ENCODE measurements at regions not wholly inside any gene's neighbourhood (a gene's known extent, or its start where the extent isn't known, plus 50 kb on each side); places are given as distances from the start of the nearest gene placed in this dataset.

DNA sequence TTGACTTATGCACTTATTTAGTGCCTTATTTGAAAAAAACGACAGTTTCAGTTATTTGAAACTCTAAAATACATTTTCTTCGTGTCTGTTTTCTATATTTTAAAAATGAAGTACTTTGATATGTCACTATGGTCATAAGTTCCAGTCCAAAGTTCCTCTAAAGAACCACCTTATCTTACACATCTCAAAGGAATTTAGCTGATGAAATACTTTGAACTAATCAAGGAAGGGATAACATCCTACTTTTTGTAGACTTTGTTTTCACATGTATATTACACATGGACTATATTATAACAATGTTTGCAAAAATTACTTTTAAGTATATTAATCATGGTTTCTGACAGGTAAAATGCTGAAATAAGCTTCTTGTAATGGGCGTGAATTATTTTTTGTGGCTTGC lies 265.8 kb upstream of the ZNF717 start (continued):
- TF ChIP-seq TBL1XR1 (IDR thresholded peaks at IDR 0.05; ENCODE audit: low read depth, low read length) = no peak

DNA sequence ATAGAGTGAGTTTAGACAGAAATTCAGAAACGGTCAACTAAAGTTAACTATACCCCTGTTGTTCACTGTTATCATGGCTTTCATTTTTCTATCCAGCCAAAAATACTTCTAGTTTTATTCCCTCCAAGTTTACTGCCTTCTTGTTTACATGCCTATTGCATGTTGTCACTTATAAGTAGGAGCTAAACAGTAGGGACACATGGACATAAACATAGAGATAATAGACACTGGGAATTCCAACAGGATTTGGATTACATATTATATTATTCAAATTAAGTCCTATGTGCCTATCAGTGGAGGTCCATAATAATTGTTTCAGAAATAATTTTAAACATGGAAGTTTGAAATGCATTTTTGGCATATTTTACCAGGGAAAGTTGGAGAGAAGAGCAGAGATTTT lies 269.1 kb upstream of the ZNF717 start:
- Histone ChIP-seq H3K9ac (ENCODE audit: control insufficient read depth, insufficient read depth, low read length) (no peak overlapping the region), H3K27ac (ENCODE audit: control insufficient read depth, insufficient read depth) (no peak overlapping the region), H3K4me3 (no peak overlapping the region), H3K27me3 (replicated peaks in 1 of 2; ENCODE audit: control insufficient read depth in 2 of 2, insufficient read depth in 2 of 2, low read length in 1 of 2) (no peaks in the 10 kb centered on the region), H2AFZ (ENCODE audit: control insufficient read depth, low read depth, low read length) (no peak overlapping the region), H4K20me1 (ENCODE audit: control insufficient read depth, insufficient read depth) (no peaks in the 10 kb centered on the region), H3K36me3 (ENCODE audit: control insufficient read depth in 2 of 2, insufficient read depth in 2 of 2, low read length in 1 of 2) (no peaks in the 10 kb centered on the region), H3K4me2 (ENCODE audit: control insufficient read depth, insufficient read depth) (no peak overlapping the region), H3K4me1 (ENCODE audit: control insufficient read depth, insufficient read depth, low read length) (no peaks in the 10 kb centered on the region), H3K9me3 (replicated peaks; ENCODE audit: control insufficient read depth, insufficient read depth, low read length) (no peaks in the 10 kb centered on the region), H3K79me2 (ENCODE audit: control insufficient read depth, insufficient read depth, low read length) (no peaks in the 10 kb centered on the region)
- ChIA-PET RAD21 (ENCODE audit: unreplicated experiment) (no interaction called here), POLR2A (no interaction called here), CTCF (no interaction called here), SMC1A (ENCODE audit: uncharacterized antibody, unreplicated experiment) (no interaction called here)
- FAIRE-seq = no peak
- in situ Hi-C loops (cut with MboI) (no loop called here), intact Hi-C loops (cut with micrococcal nuclease; ENCODE audit: unreplicated experiment) (no loop called here)
- no peak for ATAC-seq
- WGBS (ENCODE audit: insufficient coverage, insufficient replicate concordance, low lambda C conversion rate, missing lambda C conversion rate) = 0% methylated on average over 1 of the region's 1 CpG
- no TSS peak for BruUV-seq (replicated peaks)
- no peak for DNase-seq (ENCODE audit: low read depth, low spot score)
- TF ChIP-seq PAX5 (IDR thresholded peaks at IDR 0.05; ENCODE audit: borderline replicate concordance, low read depth, low read length) (no peak), ESRRA (IDR thresholded peaks at IDR 0.05; ENCODE audit: low read length) (no peak), POLR2AphosphoS5 (IDR thresholded peaks at IDR 0.05; ENCODE audit: low read length) (no peak), MTA3 (IDR thresholded peaks at IDR 0.05; ENCODE audit: borderline replicate concordance, low read length) (no peak)
- TF ChIP-seq, protein P1, sequence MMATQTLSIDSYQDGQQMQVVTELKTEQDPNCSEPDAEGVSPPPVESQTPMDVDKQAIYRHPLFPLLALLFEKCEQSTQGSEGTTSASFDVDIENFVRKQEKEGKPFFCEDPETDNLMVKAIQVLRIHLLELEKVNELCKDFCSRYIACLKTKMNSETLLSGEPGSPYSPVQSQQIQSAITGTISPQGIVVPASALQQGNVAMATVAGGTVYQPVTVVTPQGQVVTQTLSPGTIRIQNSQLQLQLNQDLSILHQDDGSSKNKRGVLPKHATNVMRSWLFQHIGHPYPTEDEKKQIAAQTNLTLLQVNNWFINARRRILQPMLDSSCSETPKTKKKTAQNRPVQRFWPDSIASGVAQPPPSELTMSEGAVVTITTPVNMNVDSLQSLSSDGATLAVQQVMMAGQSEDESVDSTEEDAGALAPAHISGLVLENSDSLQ (IDR thresholded peaks at IDR 0.05) = no peak
- TF ChIP-seq, protein P2, sequence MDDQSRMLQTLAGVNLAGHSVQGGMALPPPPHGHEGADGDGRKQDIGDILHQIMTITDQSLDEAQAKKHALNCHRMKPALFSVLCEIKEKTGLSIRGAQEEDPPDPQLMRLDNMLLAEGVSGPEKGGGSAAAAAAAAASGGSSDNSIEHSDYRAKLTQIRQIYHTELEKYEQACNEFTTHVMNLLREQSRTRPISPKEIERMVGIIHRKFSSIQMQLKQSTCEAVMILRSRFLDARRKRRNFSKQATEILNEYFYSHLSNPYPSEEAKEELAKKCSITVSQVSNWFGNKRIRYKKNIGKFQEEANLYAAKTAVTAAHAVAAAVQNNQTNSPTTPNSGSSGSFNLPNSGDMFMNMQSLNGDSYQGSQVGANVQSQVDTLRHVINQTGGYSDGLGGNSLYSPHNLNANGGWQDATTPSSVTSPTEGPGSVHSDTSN (IDR thresholded peaks at IDR 0.05; ENCODE audit: insufficient replicate concordance, low read depth, low read length) = no peak
- TF ChIP-seq, protein P3, sequence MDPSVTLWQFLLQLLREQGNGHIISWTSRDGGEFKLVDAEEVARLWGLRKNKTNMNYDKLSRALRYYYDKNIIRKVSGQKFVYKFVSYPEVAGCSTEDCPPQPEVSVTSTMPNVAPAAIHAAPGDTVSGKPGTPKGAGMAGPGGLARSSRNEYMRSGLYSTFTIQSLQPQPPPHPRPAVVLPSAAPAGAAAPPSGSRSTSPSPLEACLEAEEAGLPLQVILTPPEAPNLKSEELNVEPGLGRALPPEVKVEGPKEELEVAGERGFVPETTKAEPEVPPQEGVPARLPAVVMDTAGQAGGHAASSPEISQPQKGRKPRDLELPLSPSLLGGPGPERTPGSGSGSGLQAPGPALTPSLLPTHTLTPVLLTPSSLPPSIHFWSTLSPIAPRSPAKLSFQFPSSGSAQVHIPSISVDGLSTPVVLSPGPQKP (IDR thresholded peaks at IDR 0.05; ENCODE audit: low read depth, low read length) = no peak
- TF ChIP-seq, protein P4, sequence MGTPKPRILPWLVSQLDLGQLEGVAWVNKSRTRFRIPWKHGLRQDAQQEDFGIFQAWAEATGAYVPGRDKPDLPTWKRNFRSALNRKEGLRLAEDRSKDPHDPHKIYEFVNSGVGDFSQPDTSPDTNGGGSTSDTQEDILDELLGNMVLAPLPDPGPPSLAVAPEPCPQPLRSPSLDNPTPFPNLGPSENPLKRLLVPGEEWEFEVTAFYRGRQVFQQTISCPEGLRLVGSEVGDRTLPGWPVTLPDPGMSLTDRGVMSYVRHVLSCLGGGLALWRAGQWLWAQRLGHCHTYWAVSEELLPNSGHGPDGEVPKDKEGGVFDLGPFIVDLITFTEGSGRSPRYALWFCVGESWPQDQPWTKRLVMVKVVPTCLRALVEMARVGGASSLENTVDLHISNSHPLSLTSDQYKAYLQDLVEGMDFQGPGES (IDR thresholded peaks at IDR 0.05) = no peak
- TF ChIP-seq, protein P5, sequence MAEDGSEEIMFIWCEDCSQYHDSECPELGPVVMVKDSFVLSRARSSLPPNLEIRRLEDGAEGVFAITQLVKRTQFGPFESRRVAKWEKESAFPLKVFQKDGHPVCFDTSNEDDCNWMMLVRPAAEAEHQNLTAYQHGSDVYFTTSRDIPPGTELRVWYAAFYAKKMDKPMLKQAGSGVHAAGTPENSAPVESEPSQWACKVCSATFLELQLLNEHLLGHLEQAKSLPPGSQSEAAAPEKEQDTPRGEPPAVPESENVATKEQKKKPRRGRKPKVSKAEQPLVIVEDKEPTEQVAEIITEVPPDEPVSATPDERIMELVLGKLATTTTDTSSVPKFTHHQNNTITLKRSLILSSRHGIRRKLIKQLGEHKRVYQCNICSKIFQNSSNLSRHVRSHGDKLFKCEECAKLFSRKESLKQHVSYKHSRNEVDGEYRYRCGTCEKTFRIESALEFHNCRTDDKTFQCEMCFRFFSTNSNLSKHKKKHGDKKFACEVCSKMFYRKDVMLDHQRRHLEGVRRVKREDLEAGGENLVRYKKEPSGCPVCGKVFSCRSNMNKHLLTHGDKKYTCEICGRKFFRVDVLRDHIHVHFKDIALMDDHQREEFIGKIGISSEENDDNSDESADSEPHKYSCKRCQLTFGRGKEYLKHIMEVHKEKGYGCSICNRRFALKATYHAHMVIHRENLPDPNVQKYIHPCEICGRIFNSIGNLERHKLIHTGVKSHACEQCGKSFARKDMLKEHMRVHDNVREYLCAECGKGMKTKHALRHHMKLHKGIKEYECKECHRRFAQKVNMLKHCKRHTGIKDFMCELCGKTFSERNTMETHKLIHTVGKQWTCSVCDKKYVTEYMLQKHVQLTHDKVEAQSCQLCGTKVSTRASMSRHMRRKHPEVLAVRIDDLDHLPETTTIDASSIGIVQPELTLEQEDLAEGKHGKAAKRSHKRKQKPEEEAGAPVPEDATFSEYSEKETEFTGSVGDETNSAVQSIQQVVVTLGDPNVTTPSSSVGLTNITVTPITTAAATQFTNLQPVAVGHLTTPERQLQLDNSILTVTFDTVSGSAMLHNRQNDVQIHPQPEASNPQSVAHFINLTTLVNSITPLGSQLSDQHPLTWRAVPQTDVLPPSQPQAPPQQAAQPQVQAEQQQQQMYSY (CRISPR knock-in tag; IDR thresholded peaks at IDR 0.05) = no peak
